VCaP (cell line): ENCODE measurements at regions not wholly inside any gene's neighbourhood (a gene's known extent, or its start where the extent isn't known, plus 50 kb on each side); places are given as distances from the start of the nearest gene placed in this dataset.
"Not testable (repeated sequence)": the region's sequence is repeated elsewhere in the genome, so short reads cannot be mapped to it uniquely, and the experiment has no call there.

Experiments
- H3K27ac ChIP-seq: fragments of 450-650 bp; 2 replicates; pipeline ENCODE4 v1.5.1; 2017
- CTCF ChIP-seq: fragments of 450-650 bp; conservative IDR thresholded peaks from 2 replicates; pipeline ENCODE4 v1.5.1; 2017; ENCODE audit warnings: mild to moderate bottlenecking, moderate library complexity

- H3K27ac ChIP-seq, result no peak overlapping the region
- TF ChIP-seq CTCF, result no peak
These were observed 56.4 kb downstream of the FOXF2 start for GRCh38 chr6:1445650-1446330.

- no peak for TF ChIP-seq CTCF
- H3K27ac ChIP-seq, result no peak overlapping the region
These were observed 60.5 kb downstream of the FOXF2 start for GRCh38 chr6:1449896-1450295.

GRCh38 chr6:1453024-1453423 is 63.6 kb downstream of the FOXF2 start:
- no peak for TF ChIP-seq CTCF
- no peak overlapping the region for H3K27ac ChIP-seq

- not testable (repeated sequence) for H3K27ac ChIP-seq
These were observed 67.4 kb downstream of the FOXF2 start for GRCh38 chr6:1456816-1457215.

- H3K27ac ChIP-seq, result no peak overlapping the region
- TF ChIP-seq CTCF, result no peak
These were observed 71.8 kb downstream of the FOXF2 start for GRCh38 chr6:1461207-1461606.

GRCh38 chr6:1461736-1462135 is 72.4 kb downstream of the FOXF2 start:
- H3K27ac ChIP-seq, result no peak overlapping the region
- no peak for TF ChIP-seq CTCF

- no peak overlapping the region for H3K27ac ChIP-seq
- no peak for TF ChIP-seq CTCF
These were observed 73.9 kb downstream of the FOXF2 start for GRCh38 chr6:1463275-1463674.

- TF ChIP-seq CTCF, result no peak
- H3K27ac ChIP-seq, result no peak overlapping the region; the same call in 1 of the 2 replicates
These were observed 74.5 kb downstream of the FOXF2 start for GRCh38 chr6:1463751-1464426.
